ENCODE measurements at regions not wholly inside any gene's neighbourhood (a gene's known extent, or its start where the extent isn't known, plus 50 kb on each side); places are given as distances from the start of the nearest gene placed in this dataset.
"Not testable (repeated sequence)": the region's sequence is repeated elsewhere in the genome, so short reads cannot be mapped to it uniquely, and the experiment has no call there.

DNA sequence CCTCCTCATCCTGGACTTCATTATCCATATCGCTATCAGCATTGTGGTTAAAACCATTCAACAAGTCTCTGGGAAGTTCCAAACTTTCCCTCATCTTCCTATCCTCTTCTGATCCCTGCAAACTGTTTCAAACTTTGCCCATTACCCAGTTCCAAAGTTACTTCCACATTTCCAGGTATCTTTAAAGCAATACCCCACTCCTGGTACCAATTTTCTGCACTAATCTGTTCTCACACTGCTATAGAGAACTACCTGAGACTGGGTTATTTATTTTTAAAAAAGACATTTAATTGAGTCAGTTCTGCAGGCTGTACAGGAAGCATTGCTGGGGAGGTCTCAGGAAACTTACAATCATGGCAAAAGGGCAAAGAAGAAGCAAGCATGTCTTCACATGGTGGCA lies 147.3 kb downstream of the ARL4A start:
- no peak for DNase-seq

DNA sequence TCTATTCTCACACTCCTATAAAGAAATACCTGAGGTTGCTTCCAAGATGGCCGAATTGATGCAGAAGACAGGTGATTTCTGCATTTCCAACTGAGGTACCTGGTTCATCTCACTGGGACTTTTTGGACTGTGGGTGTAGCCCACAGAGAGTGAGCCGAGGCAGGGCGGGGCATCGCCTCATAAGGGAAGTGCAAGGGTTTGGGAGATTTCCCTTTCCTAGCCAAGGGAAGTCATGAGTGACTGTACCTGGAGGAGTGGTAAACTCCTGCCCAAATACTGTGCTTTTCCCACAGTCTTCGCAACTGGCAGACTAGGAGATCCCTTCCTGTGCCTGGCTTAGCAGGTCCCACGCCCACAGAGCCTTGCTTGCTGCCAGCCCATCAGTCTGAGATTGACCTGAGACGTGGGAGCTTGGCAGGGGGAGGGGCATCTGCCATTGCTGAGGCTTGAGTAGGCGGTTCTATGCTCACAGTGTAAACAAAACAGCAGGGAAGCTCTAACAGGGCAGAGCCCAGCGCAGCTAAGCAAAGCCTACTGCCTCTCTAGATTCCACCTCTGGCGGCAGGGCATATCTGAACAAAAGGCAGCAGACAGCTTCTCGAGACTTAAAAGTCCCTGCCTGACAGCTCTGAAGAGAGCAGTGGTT lies 152.2 kb downstream of the ARL4A start:
- DNase-seq = no peak

DNA sequence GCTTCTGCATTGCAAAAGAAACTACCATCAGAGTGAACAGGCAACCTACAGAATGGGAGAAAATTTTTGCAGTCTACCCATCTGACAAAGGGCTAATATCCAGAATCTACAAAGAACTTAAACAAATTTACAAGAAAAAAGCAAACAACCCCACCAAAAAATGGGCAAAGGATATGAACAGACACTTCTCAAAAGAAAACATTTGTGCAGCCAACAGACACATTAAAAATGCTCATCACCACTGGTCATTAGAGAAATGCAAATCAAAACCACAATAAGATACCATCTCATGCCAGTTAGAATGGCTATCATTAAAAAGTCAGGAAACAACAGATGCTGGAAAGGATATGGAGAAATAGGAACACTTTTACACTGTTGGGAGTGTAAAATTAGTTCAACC lies 157.3 kb downstream of the ARL4A start:
- not testable (repeated sequence) for DNase-seq

DNA sequence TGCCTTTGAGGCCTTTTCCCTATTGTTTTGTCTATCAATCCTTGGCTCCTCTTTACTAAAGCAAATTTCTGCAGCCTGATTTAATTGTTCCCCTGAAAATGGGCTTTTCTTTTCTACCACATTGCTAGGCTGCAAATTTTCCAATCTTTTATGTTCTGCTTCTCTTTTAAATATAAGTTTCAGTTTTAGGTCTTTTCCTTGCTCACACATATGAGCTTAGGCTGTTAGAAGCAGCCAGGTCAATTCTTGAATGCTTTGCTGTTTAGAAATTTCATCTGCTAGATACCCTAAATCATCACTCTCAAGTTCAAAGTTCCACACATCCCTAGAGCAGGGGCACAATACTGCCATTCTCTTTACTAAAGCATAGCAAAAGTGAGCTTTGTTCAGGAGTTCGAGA lies 159.6 kb downstream of the ARL4A start:
- DNase-seq = no peak

DNA sequence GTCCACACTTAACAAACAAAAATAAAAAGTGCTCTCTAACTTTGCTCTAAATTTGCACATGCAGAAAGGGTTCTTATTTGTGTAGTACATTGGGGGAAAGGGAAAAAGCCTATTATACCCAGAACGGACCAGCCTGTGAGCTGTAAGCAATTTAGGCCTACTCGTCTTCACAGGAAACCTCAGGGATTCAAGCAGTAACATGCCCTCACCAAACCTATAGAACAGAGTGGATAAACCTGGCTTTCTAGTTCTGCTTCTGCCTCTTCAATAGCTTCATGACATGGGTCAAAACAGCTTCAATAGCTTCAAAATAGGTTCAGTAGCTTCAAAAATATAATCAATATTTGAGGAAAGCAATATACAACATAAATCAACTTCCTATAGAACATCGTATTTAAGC lies 163.7 kb downstream of the ARL4A start:
- DNase-seq = no peak

DNA sequence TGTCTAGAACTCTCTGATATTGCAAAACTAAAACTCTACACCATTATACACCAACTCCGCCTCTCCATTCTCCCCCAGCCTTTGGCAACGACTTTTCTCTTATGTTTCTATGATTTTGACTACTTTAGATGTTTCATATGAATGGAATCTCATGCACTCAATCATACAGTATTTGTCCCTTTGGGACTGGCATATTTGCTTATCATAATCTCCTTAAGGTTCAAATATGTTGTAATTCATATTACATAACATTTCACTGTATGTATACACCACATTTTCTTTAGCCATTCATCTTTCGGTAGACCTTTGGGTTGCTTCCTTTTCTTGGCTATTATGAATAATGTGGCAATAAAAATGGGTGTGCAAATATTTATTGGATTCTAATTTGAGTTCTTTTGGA lies 164.4 kb downstream of the ARL4A start:
- no peak for DNase-seq

DNA sequence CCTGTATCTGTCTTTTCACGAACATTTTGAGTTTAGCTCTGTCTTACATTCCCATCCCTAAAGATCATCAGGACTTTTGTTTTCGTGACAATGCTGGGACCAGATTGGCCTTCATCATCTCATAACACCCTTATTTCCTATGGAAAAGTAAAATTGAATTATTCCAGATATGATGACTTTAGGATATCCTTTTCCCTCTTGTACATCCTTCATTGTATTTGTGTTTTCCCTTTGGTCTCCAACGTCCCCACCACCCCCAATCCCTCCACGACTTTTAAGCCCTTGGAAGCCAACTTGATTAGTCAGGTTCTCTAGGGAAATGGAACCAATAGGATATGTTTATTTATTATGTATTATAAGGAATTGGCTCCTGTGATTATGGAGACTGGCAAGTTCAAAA lies 167.6 kb downstream of the ARL4A start:
- DNase-seq = no peak

DNA sequence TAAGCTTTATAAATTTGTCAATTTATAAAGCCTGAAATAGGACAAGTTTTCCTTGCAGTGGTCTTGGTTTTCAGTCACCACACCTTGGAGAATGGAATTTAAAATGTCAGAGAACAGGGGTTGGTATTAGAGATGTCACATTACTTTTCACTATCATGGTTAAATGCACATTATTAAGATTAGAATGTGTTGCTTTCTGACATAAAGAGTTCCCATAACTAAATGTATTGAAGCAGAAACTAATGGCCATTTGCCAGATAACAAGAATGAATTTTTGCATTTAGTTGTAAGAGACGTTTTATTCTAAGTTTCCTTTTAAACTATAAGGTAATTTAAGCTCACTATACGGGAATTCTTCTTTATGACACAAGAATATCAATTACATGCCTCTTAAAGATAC lies 172.3 kb downstream of the ARL4A start:
- DNase-seq = no peak

DNA sequence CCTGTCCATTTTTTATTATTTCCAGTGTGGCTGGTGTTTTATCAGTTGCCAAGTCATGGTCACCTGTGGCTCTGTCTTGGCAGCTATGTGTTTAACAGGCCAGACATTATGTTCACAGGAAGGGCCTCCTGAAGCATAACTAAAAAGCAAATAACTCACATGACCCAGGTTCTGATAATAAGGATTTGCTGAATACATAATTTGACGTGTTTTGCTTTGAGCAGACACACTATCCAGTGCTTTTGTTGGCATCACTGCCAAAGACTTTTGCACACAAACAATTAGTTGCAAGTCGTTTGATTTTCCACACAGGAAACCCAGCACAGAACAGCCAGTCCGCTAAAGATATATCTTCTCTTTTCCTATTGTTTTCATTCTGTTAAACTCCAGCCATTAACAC lies 173.6 kb downstream of the ARL4A start:
- no peak for DNase-seq

DNA sequence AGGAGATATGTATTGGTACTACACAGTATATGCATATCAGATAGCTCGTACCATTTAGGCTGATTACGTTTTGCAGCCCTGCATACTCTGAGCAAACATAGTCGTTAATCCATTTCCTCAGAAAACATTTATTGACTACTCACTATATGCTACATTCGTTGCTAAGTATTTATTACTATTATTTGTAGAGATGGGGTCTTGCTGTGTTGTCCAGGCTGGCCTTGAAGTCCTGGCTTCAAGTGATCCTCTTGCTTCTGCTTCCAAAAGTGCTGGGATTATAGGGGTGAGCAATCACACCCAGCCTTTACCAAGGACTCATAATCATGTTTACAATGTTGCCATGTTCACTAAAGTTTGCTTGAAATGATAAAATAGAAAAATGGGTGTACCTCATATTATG lies 174.7 kb downstream of the ARL4A start:
- no peak for DNase-seq

DNA sequence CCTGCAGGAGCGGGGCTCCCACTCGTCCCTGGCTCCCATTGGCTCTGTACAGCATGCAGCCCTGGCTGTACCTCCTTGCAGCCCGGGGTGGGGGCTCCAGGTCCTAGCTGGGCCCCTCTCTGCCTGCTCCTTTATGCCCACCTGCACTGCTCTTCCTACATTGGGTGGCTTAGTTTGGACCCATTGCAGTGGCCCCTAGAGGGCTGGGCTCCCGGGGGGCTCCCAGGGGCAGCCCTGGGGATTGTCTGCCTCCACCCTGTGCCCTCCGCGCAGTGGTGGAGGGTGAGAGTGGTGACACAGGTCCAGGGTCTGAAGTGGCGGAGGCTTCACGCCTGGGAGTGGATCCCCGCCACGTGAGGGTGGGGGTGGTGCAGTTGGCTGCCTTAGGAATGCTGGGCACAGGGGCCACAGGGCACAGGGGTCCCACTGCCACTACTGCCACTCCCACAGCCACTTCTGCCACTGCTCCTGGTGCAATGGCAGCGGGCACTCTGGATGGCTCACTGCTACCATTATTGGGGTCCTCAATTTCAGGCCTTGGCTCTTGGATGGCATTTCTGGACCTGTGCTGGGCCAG lies 177.1 kb downstream of the ARL4A start:
- no peak for DNase-seq

DNA sequence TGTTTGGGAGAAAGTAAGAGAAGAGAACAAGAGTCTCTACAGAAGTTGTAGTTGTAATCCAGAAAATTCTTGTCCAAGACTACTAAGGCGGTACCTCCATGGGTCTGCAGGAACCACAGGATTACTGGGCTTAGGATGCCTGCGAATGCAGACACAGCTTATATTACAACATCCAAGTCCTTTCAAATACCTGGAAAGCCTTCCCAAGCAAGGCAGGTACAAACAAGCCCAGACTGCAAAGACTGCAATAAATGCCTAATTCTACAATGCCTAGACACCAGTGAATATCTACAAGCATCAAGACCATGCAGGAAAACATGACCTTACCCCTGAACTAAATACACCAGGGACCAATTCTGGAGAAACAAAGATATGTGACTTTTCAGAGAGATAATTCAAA lies 178.2 kb downstream of the ARL4A start:
- no peak for DNase-seq

DNA sequence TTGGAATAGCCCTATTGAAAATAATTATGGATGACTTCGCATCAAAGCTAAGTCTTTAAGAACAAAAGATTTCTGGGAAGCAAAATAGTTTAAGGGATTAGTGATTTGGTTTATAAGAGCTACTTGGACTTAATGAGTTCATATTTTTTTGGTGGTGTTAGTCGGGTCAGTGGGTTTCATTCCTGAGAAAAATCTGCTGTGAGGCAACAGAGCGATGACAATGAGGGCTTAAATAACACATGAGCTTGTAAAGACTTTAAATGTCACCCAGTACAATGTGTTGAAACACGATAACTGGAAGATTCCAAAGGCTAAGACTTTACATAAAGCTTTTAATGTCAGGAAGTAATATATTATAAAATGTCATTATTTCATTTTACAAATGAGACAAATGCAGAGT lies 178.8 kb downstream of the ARL4A start:
- DNase-seq = no peak

DNA sequence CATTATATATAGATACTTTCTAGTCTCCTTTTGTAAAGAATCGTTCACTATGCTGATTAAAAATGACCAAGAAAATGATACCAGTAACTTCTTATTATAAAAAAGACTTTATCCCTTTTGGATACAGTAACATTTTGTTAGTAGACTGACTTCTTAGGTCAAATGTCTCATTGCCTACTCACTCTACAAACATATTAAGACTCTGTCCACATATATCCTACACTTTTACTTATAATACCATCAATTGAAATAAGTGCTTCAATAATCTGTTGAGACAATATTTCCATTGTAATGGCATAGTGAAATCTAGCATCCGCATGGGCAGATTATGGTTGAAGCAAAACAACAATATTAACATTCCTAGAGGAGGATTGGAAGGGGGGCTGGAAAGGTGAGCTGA lies 180.6 kb downstream of the ARL4A start:
- DNase-seq = no peak

DNA sequence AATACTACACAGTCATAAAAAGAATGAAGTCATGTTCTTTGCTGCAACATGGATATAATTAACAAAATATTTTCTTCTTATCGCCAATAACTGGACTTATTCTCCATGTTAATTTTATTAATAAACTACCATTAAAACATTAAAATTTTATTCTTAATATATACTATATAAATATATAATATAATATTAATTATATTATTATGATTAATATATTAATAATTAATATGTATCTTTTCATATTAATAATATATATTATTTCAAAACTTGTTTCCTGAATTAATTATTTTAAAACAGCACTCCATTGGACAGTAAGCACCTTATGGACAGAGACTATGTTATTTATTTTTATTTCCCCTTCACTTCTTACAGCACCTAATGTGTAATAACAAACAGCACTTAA lies 182.8 kb downstream of the ARL4A start:
- no peak for DNase-seq

DNA sequence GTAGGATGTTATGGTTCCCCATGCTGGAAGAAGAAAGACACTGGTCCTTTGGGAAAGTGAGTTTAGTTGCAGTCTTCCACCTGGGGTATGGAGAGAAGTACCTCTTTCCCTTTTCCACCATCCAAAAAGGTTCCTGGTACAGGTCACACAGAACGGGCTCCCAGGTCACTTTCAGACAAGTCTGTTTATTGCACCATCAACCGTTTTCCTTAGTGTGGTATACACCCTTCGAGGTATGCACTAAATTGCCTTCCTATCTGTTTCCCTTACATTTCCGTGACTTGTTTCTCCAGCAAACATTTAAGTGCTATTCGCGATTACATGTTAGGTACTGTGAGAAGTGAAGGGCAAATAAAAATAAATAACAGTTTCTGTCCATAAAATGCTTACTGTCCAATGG lies 185.1 kb downstream of the ARL4A start:
- no peak for DNase-seq

DNA sequence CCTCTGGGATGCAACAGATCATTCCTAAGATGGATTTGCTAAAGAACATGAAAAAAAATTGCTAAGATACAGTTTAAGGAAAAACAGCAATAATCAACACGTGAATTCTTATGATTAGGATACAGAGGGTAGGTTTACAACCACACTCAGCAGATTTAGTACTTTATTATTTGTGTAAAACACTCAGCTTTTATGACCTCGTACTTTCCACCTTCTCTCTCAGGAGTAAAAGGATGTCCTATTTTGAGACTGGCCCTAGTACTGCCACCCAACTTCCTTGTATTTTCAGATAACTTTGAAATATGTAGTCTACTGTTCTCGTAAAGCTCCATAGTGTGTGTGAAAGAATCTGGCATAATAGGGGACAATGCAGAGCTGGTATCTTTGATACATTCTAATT lies 186.1 kb downstream of the ARL4A start:
- no peak for DNase-seq

DNA sequence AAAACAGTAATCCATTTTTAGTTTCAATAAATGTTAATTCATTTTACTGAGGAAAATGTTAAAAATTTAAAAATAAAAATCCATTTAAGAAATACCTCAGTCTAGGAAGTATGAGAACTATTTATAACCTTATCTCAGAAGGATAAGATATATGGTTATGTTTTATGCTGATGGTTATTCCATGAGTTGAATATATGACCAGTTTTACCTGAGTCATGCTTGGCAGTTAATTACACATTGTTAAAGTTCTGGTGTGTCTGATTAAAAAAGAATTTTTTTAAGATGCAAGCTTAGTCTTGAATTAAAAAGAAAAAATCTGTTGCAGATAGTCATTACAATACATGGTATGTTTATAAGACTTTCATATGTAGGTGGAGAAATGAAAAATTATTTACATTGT lies 191.7 kb downstream of the ARL4A start:
- DNase-seq = no peak

DNA sequence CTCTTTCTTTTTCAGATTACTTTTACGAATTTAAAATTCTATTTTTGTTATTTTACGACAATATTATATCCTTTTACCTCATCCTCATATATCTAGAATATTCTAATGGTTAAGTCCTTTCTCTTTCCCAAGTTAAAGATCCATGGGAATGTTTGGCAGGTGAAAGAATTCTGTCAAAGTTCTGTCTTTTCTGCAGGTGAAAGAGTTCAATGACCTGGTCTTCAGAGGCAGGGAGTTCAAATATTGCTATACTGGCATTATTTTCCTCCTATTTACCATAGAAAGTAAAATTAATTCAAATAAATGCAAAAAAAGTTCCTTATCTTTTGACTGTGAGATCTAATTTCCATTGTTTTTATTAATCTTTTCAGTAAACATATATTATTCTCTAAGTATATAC lies 194.3 kb downstream of the ARL4A start:
- no peak for DNase-seq

DNA sequence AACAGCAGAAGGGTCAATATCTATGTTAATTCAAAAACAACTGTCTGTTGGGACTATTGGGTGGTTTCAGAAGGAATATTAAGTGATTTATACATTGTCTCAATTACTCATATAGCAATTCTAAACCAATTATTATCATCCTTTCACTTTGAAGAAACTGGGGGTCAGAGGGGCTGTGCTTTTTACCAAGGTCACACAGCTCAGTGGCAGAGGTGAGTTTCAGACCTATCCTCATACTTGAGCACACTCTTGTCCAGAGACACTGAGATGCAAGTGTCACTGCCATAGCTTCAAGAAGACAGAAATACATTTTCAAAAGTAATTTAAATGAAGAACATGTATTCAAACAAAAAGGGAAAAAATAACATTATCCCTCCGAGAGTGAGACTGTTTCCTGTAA lies 195.3 kb downstream of the ARL4A start:
- no peak for DNase-seq

DNA sequence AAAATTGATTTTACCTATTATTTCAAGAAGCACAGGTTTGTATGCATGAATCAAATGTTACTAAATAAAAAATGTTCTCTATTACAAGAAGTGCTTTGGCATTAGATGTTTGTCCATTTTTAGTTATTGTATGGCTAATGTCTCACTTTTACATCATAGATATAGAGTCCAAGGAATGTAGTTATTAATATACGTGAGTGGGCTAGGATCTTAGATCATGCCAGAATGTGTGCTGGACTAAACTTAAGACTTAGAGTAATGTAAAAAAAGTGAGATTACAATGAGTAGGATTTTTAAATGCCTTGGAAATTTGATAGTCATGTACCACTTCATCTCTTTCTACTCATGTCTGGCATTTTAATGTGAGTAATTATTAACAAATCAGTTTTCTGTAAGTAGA lies 196.6 kb downstream of the ARL4A start:
- no peak for DNase-seq

DNA sequence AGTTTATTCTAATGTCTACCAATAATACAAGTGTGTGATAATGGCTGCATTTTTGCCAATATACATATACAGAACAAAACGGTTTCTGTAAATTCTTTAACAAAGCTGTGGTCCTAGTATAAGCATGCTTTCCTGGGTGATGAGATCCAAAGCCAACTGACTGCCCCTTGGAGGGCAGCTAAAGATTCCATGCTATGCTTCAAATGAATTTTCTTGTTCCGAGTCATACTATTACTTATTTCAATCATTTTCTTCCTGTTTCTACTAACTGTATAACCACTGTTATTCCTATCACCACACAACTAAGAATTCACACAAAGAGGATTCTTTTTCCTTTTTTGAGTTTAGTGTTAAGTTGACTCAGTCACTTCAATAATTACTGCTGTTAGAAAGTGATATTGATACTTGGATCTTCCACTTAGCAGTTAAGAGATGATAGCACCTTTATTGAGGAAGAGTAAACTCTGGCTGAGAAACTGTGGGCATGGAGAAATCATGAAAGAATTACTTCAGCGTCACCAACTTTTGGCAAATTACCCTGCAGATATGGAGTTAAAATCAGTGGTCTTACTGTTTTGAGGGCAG lies 197.5 kb downstream of the ARL4A start:
- DNase-seq = no peak

DNA sequence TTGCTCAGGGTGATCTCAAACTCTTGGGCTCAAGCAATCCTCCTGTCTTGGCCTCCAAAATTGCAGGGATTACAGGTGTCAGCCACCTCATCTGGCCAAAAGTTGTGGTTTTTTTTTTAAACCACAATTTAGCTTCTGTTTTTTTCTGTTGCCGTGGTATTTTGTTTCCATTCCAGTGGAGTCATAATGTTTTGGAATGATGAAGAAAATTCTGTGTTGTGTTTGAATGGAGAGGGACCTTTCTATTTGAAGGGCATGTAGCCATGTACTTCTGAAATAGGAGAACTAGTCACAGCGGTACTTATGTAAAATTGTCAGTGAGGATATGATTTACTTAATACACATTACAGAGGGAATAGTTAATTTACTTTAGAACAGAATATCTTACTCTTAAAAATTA lies 201.3 kb downstream of the ARL4A start:
- no peak for DNase-seq

DNA sequence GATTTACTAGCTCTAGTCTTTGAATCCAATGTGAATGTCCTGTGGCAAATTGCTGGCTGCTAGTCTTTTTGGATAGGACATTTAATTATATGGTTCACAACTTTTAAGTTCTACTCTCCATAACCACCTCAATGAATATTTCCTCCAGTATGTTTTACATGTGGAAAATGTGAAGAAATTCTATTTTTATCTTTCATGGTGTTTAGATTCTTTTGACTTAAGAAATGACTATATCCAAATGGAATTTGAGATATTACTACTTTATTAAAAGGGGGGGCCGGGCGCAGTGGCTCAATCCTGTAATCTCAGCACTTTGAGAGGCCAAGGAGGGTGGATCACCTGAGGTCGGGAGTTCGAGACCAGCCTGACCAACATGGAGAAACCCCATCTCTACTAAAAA lies 202.0 kb downstream of the ARL4A start:
- no peak for DNase-seq

DNA sequence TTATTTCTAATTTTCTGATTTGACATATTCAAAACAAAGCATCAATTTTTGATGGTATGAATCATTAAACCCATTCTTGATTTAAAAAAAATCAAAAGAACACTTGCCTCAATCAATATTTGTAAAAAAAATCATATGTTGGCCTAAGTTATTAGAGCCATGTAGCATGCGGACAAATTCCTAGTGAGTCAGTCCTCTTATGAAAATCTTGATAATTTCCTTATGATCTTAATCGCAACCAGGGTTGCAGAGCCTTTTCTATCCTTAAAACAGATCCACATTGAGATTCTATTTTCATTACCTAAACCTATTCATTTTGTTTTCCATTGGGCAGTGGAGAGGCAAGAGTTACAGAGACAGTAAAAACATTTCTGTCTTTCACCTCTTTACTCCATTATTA lies 203.2 kb downstream of the ARL4A start:
- no peak for DNase-seq
